GM21825 (cell line): ENCODE measurements at regions not wholly inside any gene's neighbourhood (a gene's known extent, or its start where the extent isn't known, plus 50 kb on each side); places are given as distances from the start of the nearest gene placed in this dataset.

ENCODE experiments used
- ATAC-seq: cut with Tn5 transposase; IDR thresholded peaks from one replicate; pipeline ENCODE4 v1.9.1; 2021; ENCODE audit warnings: mild to moderate bottlenecking, moderate library complexity; ENCODE audit not compliant: unreplicated experiment

DNA sequence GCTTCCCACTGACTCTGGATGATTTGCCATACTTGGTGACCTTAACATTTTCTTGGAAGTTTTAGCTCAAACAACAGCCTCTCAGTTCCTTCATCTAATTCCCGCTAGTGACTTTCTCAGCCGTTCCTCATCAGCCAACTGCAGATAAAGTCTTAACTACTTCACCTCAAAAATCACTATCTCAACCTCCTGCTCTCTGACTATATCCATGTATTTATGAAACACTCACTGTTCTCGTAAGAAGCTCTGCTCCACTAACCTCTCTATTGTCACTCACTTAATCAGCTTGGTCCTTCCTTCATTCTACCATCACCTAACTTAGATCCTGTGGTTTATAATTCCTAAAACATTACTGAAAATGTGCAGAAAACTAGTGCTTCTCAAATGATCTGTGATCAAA is 1551.6 kb downstream of the MRPL39 start:
- no peak for ATAC-seq

DNA sequence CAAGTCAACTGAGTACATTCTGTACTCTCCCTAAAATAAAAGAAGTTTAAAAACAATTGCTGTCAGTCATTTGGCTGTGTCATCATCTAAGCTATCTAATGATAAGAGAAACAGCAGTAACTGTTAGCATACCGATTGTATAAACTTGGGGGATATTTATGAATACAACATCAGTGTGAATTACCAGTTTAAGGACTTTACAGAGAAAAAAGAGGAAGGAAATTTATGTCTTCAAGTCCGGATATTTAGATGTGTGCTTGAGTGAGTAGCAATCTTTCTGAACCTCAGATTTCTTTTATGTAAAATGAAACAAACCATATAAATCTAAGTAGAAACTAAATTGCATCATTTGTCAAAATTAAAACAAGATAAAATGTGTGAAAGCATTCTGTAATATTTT is 1557.0 kb downstream of the MRPL39 start:
- ATAC-seq, result no peak

- no peak for ATAC-seq
These were observed 1560.3 kb downstream of the MRPL39 start for GRCh38 chr21:24046829-24047443.

DNA sequence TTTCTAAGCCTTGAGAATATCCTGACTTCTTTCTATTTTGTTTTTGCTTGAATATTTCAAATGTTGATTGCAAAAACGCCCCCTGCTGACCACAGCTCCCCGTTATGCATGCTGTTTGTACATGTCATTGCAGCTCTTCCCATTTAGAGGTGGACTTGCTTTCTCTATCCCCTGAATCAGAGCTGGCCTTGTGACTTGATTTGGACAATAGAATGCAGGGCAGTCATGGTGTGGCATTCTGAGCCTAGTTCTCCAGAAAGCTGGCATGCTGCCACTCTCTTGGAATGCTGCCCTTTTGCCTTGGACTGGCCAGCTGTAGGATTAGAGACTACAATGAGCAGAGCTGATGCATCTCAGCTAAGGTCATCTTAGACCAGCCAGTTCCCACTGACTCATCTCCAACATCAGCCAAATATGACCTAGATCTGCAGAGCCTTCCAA is 1561.5 kb downstream of the MRPL39 start:
- ATAC-seq, result no peak

GRCh38 chr21:24045373-24045772 is 1561.9 kb downstream of the MRPL39 start:
- ATAC-seq, result no peak

- no peak for ATAC-seq
These were observed 1564.6 kb downstream of the MRPL39 start for GRCh38 chr21:24042687-24043086.

DNA sequence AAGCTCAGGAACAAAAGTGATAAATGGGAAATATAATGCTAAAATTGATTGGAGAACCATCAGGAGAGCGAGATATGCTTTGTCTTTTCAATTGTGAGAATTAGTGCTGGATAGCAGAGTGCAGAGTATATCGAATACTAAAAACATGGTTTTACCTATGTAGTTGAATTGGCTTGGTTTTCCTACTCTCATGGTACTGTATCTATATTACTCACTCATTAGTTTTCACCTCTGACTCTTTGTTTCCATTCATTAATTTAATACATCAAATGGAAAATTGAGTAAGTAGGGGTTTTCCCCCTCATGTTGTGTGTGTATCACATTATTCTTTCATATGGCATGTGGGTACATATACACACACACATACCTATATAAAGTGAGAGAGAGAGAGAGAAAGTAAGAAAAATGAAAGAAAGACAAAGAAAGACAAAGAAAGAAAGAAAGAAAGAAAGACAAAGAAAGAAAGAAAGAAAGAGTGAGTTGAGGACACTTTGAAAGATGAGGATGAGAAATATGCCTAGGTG is 1574.5 kb downstream of the MRPL39 start:
- ATAC-seq, result no peak

DNA sequence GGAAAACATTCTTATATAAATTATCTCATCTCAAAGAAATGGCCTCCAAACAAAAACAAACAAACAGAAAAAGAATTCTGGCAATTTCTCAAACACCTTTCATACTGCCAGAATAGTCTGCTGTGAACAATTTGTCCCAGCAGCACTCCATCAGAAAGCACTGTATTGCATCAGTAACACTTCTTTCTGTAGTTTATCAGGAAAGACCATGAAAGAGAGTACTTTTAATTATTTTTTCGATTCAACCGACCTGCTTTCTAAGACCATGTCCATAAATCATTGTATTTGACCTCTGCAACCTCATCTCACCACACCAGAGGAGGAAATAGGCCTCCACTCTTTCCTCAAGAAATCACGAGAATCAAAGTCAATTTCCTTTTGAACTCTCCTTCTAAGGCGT is 1579.9 kb downstream of the MRPL39 start:
- no peak for ATAC-seq

GRCh38 chr21:24025101-24025500 is 1582.2 kb downstream of the MRPL39 start:
- ATAC-seq, result no peak

- ATAC-seq, result no peak
These were observed 1583.3 kb downstream of the MRPL39 start for GRCh38 chr21:24023936-24024335.

DNA sequence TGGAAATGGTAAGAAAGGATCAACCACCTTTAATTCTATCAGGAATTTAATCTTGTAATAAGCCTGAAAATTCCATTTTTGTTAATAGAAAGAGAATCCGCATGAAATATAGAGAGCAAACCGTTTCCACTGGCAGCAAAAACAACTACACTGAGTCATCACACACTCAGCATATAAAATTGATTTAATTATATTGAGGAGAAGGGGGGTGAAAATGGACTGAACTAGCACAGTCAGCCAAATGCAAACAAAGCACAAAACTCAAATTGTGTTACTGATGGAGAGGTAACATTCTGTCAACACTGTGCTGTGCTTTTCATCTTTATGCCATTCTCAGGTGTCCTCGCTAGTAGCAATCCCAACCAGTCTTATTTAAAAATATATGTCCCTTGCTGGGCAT is 1583.9 kb downstream of the MRPL39 start:
- no peak for ATAC-seq

DNA sequence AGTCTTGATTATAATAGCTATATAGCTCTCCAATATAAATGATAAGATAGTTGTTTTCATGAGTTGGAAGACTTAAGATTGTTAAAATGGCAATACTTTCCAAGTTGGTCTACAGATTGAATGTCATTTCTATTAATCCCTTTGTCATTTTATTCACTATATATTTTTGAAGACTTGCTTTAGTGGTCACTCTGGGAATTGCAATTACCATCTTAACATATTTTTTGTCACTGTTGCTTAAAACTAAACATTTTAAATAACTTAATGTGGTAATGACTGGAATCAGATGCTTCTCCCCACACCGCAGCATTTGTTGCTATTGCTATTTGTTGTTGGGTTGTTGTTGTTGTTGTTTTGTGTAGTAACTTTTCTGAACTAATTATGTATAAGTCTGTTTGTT is 1592.9 kb downstream of the MRPL39 start:
- ATAC-seq, result no peak

- ATAC-seq, result no peak
These were observed 1596.2 kb downstream of the MRPL39 start for GRCh38 chr21:24011087-24011486.

GRCh38 chr21:24007592-24007991 is 1599.7 kb downstream of the MRPL39 start:
- no peak for ATAC-seq

GRCh38 chr21:23986987-23987386 is 1620.3 kb downstream of the MRPL39 start:
- no peak for ATAC-seq

GRCh38 chr21:23986214-23986613 is 1621.1 kb downstream of the MRPL39 start:
- no peak for ATAC-seq

DNA sequence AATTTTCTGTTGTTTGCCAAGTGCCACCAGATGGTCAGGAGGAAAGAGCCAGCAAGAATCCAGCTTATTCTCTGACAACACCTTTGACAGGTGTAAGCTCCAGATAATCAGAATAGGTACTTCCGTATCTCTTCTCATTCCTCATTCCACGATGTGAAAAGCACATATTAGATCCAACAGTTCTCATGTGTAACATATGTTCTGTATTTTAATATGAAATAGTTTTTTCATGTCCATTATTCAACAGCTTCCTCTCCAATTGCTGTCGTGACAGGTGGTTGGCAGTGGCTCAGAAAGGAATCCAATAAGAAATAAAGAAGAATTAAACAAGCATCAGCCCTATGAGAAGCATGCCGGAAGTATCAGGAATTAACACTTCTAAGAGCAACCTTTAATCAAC is 1624.7 kb downstream of the MRPL39 start:
- ATAC-seq, result no peak

GRCh38 chr21:23977971-23978370 is 1629.3 kb downstream of the MRPL39 start:
- ATAC-seq, result no peak

DNA sequence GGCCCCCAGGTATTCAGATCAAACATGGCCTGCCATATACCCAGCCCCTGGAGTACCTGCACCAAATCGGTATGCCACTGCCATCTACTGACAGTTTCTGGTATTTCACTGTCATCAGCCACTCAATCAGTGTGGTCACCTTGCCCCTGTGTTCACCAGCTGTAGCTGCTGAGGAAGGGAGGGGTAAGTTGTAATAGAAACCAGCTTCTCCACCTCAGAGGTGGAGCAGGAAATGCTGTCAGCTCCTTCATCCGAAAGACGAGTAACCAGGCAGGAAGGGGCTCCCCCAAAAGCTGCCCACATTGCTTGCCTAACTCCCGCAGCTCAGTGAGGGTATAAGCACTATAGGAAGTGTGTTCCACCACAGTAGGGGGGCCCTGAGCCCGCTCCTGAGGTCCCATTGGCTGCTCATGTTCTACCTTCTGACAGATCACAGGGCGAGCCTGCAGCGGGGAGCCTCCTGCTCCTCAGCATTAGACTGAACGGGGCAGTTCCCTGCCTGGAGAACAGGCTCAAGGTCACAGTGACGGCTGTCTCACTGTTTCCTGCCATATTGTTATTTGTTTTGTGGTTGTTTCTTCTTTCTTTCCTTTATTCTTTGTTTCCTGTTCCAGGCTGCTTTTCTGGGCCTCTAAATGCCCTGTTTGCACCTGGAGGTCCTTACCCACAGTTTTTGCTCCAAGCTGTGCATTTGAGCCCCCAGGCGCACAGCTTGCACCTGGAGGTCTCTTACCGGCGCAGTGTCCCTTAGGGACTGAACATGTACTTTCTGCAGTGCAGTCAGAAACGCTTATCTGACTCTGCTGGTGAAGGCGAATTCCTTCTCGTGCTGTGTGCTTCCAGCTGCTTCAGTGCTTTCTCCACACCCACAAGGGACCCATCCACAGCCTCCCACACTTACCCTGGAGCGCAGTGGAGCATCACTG is 1638.3 kb downstream of the MRPL39 start:
- ATAC-seq, result peak; percentile 96

DNA sequence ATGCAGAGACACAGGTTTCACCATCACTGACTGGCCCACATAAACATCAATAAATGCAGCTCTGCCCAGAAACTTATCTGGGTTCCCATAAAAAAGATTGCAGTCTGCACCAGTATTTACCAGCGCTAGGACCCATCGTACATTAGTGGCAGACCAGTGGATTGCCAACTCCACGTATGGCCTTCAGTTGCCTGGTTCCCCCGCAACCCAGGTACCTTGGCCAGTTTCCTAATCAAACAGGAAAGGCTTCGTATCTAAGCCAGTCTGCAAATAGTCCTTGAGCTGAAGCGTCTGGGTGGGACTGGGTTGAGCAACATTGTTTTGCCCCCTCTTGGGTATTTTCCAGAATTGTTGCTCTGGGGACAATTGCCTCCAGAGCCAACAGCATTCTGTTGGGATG is 1639.3 kb downstream of the MRPL39 start:
- ATAC-seq, result no peak

GRCh38 chr21:23963454-23963853 is 1643.8 kb downstream of the MRPL39 start:
- no peak for ATAC-seq

DNA sequence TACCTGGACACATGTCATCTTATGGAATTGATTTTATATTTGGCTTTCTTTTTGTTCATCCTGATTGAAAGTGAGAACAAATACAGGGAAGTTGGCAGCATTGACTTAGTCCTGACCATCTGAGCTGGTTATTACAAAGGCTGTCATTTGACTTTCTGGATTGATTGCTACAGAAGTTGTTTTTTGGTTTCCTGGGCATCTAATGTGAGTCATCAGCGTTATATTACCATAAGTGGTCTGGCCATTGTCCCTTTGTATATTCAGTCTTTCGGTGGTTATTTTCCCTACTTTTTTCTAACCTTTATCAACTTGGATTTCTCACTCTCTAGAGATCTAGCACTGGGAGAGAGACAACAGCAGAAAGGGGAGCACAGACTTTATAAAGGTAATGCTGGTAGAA is 1646.5 kb downstream of the MRPL39 start:
- no peak for ATAC-seq
